ENCODE measurements at regions not wholly inside any gene's neighbourhood (a gene's known extent, or its start where the extent isn't known, plus 50 kb on each side); places are given as distances from the start of the nearest gene placed in this dataset.

- TF ChIP-seq SUZ12 (IDR thresholded peaks at IDR 0.05): no peak
- TF ChIP-seq NFRKB (IDR thresholded peaks at IDR 0.05): no peak
These were observed 62.3 kb downstream of the SOWAHC start for GRCh38 chr2:109676346-109676902.
